NCI-H524 treated with DMSO at 0.1 percent for 48 hours (cell line): ENCODE measurements at regions not wholly inside any gene's neighbourhood (a gene's known extent, or its start where the extent isn't known, plus 50 kb on each side); places are given as distances from the start of the nearest gene placed in this dataset.

ENCODE experiments used
- DNase-seq: peaks from one replicate; lab custom pipeline; 2025; lab: John Stamatoyannopoulos, UW

DNA sequence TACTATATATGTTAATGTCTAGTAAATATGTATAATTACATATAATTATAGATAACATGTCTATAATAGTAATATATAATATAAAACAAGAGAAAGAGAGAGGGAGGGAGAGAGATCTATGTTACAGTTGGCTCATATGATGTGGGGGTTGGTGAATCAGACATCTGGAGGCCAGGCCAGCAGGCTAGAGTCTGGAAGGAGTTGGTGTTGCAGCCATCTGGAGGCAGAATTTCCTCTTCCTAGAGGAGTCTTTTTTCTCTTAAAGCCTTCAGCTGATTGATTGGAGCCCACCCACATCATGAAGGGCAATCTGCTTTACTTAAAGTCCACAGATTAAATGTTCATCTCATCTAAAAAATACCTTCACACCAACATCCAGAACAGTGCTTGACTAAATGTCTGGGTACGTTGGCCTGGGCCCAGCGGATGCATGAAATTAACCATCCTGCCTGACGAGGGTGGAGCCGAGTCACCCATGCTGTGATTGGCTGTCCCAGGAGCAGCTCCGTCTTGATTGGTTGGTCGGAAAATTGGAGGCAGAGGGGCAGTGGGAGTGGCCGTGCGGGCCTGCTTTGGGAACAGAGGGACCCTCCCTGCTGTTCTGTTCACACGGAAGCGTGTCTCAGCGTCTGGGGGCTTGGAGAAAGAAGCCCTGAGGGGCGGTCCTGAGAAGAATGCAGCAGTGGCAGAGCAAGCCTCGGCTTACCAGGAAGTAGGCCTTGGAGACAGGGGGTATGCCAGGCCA, 392.4 kb downstream of the QKI start:
- DNase-seq: peak; percentile 46

DNA sequence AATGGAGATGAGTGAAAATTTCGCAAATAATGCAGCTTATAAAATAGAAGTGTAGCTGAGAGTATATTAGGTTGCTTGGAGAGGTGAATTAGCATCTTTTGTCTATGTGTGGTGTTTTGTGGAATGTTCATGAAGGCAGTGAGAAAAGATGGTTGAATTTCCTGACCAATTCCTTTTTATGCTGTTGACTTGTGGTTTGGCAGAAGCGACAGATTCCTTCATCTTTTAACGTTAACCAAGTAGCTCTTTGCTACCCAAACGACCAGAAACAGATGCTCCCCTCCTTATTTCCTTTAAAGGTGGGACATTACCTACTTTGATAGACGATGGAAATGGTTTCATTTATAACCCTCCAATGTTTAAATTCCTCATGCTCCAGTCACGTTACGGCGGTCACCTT, 390.5 kb downstream of the QKI start:
- DNase-seq: no peak

DNA sequence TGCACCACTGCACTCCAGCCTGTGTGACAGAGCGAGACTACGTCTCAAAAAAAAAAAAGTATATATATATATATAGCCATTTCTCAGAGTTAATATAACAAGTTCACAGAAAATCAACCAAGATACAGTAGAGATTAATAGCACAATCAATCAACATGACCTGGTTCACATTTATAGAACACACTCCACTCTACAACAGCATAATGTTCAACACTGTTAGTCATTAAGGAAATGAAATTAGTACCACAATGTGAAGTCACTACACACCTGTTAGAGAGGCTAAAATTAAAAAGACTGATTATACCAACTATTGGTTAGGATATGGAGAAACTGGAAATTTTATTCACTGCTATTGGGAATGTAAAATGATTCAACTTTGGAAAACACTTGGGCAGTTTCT, 387.7 kb downstream of the QKI start:
- no peak for DNase-seq

DNA sequence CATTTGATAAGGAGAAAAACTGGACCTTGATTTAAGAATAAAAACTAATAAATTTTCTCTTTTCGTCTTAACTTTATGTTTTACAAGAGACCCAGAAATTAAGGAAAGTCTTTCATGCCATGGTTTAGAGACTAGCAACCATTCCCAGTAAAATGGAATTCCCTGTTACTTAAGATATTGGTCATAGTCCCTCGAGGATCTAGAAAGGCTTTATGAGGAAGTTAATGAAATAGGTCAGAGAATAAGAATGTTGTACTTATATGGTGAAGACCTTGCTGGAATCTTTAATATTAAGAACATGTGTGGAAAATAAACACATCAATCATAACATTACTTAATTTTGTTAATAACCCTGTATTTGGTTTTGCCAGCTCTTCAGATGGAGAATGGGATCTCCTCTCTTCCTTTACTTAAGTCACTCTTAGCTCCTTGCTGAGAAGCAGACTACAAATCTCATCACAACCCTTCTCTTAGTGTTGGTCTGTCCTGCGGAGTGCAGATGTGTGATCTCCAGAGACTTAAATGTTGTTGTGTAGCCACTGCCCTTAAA, 382.9 kb downstream of the QKI start:
- DNase-seq: no peak

DNA sequence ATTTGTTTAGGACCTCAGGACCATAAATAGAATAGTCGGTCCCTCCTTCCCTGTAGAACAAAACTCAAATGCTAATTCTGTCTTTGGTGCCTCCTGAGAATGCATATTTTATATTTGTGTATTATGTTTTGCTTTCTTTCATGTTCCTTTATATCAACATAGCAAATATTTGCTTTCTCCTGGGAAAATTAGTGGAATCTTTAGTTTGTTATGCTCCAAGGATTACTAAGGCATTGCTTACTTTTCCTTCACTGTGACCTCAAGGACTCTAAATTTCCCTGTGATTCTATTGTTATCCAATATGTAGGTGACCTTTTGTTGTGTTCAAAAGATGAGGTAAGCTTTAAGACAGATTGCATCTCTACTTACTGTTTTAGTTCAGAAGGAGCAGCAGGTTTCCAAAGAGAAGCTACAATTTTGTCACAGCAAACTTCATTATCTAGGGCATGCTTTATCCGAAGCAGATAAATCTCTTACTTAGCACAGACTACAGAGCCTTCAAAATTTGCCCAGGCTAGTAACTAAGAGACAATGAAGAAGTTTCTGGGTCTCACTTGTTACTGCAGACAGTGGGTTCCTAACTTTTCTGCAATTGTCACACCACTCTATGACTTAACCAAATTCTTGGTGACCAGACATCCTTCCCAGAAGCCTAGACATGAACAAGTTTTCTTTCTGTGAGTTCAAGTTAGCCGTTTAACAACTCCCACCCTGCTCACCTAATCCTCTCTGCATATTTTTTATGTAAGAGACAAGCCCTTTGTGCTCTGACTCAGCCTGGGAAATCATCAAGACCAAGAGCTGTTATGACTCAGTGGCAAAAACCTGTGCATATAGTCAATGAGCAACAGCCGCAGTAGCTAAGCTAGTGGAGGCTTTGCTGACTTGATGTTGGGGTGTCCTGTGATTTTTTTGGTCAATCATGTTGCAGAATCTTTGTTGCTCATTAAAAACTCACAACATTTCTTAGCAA, 378.8 kb downstream of the QKI start:
- DNase-seq: no peak

DNA sequence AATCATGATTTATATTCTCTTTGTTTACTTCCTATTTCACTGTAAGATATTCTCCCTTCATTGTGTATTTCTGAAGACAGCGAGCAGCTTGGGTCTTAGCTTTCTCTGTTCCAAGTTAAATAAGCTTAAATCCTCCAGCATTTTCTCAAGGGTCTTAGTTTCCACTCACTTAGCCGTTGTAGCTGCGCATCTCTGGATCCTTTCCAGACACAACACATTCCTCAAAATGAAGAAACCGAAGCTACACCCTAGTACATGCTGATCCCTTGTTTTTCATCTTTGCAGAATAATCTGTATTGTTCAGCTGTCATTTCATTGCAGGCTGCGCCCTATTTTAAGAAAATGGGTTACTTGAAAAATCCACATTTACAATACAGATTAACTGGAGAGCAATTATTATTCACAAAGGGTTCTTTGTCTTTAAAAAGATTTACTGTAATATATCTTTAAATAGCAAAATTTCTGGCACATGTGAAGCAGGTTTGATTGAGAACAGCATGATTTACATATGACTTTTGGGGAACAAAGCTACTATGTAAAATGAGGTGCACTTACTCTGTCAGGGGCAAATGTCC, 375.8 kb downstream of the QKI start:
- peak; percentile 54 for DNase-seq

DNA sequence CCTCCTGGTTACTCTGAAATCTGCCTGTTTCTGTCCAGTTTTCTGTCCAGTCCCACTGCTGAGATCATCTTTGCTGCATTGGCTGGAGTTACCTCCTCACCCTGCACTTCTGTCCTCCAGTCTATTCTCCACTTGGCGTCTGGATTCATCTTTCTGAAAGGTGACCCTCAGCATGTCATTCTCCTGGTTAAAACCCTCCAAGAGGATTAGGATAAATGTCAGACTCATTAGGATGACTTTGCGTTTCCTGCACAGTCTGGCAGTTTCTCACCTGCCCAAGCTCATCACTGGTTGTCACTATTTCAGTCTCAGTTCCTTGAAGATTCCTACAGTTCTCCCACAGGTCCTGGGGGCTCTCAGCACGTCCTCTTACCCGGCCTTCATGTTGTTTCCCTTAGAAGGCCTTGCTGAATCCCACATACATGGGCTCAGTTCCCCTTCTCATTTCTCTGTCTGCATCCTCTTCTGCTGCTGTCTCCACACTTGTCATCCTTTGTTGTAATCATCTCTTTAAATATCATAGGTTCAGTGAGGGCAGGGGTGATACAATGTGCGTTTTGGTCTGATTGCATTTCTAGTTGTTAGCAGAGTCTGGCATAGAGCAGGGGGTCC, 374.8 kb downstream of the QKI start:
- DNase-seq: peak; percentile 83

DNA sequence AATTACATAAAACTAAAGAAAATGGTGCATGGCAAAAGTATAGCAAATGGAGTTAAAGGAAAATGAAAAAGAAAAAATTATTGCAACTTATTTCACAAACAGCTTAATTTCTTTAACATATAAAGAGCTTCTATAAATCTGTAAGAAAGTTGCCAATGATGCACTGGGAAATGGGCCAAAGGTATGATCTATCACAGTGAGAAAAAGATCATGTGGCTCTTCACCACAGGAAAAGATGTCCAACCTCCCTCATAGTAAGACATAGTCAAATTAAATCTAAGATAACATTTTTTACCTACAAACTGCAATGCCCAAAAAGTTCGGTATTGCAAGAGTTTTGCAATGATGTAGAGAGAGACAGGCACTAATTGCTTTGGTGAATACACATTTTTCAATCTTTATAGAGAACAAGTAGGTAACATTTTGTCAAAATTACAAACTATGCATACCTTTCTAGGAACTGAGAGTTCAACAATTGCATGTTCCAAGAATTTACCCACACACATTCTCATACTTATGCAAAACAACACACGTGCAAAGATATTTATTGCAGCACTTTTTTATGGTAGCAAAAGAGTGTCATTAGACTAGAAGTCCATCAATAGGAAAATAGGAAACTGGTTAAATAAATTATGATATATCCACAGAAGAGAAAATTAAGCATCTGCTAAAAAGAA, 372.6 kb downstream of the QKI start:
- no peak for DNase-seq

DNA sequence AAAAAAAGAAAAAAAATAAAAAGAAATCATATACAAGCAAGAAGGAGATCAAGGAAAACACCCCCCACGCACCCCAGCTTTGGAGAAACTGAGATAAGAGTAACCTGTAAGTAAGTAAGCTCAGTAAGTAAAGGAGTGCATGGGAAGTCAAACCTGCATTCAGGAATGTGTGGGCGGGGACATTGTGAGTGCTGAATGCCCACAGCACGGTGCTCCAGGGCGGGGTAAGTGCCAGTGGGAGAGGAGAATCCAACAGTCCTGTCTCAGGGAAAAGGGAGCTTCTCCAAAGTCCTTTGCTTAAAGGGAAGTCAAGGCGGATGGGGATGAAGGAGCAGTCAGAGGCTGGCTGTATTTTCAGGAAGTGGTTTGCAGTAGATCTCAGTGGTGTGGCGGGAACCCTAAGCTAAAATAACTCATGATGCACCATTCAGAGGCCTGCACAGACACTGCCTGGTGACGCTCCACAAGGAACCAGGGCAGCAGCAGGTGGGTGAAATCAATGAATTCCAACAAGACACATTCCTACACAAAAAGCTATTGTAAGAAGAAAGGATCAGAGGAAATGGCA, 368.0 kb downstream of the QKI start:
- no peak for DNase-seq

DNA sequence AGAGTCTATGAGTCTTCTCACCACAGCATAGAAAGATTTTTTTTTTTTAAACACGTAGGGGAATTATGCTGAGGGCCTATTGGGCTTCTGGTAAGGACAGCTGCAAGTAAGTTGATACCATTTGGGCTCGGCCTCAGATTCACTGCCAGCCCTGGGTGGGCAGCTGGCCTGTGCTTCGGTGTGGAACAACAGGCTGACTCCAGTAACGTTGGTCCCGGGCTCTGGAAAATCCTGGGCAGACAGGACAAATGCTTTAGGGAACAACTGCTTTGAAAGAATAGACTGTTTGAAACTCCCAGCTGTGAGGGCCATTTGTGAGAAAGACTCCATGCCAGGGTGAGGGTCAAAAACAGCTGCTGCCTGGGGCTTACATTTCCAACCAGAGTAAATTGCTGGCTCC, 366.5 kb downstream of the QKI start:
- DNase-seq: peak; percentile 96

DNA sequence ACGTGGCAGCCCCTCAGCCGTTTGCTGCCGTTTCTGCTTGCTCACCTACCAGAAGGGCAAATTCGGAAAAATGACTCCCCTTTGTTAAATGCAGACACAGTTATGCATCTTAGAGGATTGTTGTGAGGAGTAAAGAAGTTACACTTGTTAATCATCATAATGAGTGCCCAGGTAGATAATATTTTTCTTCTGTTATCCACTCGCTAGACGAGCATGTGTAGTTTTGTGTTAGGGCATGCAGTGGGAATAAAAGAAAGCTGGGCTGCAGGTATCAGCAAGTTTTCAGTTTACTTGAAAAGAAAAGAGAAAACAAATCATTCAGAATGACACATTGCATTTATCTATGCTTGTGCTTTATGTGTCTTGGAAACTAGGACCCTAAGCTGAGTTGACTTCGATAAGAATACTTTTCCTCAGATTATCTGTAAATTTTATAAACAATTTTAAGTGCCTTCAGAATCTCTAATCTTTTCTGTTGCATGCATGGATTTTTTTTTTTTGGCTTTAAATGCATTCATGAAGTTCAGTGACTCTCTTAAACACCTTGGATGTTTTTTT, 365.3 kb downstream of the QKI start:
- DNase-seq: no peak

DNA sequence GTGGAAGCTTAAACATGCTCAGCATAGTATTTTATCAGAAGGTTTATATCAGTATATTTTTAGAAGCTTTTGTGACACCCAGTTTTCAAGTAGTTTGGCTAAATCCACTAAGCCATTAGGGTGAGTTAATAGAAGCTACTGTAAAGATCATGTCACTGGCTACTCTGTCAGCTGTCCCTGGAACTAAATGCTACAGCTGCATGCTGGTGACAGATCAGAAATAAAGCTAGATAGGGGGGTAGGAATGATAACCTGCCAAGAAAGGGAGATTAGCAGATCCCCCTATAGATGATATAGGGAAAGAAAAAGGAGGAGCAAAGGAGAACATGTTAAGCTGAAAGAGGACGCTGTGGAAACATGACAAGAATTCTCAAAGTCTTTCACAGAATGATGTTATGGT, 363.2 kb downstream of the QKI start:
- no peak for DNase-seq

DNA sequence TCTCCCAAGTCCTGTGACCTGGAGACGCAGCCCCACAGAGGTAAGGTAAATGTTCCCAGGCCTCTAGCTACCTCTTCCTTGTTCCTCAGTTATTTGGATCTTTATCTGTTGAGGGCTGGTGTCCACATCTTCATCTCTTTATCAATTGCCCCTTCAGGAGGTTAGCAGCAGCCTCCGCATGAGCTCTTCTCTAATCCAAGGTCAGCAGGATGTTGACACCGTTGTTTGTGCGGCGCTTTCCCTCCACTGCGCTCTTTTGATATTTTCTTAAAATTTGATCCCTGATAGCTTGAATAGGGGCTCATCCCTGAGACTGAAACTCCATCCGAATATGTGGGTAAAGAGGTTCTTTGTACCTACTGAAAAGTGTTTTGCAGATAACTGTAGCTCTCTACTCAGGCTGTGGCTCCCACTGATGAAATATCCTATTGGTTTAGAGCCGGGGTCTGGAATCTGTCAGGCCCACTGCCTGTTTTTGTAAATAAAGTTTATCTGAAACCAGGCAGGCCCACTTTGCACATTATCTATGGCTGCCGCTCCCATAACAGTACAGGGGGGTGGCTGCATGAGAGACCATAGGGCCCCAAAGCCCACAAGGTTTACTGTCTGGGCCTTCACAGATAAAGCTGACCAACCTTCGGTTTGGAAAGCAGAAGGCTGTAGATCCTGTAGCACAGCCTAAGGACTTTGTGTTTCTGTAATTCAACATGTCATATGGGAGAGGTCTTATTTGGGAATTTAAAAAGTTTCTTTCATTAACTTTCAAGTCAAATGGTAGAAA, 362.6 kb downstream of the QKI start:
- DNase-seq: no peak

DNA sequence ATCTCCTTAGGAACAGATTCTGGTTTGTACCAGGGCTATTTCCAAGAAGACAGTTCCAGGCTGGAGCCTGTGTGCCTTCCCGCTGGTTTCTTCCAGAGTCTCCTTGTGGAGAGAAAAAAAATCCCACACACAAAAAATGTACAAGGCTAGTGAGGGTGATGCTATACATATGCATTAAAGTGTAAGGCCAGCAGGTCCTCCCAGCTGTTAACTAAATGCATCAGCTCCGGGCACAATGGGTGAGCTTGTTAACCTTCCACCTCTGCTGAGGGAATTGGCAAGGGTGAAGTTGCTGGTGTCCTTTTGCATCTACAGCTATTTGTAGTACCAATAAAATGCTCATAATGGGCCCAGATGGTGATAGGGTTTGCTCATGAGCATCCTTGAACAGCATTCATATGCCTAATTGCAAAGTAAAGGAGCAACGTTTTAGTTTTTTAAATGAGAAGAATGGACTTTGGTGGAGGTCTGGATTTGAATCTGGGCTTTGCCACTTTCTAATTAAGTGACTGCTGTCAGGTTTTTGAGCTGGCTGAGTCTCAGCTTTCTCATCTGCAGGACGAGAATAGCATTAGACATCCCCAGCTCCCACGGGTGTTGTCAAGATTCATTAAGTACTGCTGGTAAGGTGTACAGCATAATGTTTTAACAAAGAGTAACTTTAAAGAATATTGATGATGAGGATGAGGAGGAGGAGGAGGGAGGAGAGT, 361.8 kb downstream of the QKI start:
- DNase-seq: peak; percentile 43

DNA sequence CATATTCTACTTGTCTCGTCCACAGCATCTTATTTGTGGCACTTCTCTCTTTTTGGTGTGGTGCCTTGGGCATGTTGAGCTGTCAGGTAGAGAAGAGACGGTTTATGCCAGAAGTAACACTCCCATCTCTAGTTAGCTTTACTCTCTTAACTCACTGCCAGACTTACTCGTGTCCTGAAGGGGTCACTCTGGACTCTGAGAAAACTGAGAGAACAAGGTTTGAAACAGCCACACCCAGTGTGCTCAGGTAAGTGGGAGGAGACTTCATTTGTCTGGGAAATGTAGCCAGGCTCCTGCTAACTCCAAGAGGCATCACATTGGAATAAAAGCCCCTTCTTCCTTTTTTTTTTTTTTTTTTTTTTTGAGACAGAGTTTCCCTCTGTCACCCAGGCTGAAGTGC, 360.8 kb downstream of the QKI start:
- no peak for DNase-seq

DNA sequence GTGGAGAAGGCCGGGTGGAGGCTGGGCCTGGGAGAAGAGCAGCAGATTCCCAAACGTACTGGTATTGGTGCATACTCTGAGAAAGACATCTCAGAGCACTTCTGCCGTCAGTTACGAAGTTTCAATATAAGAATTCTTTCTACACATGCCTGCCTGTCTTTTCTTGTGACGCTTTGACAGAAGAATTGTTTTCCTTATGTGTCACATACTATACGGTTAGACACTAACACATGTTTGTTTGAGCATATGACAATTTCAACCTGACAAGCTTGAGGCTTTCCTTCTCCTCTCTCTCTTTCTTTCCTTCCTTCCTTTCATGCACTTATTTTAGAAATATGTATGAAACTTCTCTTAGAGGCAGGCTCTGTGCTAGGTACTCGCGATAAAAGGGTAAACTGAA, 360.0 kb downstream of the QKI start:
- DNase-seq: no peak

DNA sequence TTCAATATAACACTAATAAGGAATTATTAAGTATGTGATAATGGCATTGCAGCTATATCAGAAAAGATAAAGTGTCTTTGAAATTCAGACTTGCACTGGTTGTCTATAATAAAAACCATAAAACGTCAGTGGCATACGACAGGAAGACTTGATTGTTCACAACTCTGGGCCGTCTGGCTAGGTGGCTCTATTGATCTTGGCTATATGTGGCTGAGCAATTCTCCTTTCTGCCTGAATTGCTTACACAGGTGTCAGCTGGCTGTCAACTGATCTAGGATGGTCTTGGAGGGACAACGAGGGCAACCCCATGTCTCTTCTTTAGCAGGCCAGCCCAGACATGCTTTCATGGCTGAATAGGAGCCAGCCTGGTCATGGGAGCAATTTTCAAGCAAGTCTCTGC, 359.1 kb downstream of the QKI start:
- DNase-seq: no peak

DNA sequence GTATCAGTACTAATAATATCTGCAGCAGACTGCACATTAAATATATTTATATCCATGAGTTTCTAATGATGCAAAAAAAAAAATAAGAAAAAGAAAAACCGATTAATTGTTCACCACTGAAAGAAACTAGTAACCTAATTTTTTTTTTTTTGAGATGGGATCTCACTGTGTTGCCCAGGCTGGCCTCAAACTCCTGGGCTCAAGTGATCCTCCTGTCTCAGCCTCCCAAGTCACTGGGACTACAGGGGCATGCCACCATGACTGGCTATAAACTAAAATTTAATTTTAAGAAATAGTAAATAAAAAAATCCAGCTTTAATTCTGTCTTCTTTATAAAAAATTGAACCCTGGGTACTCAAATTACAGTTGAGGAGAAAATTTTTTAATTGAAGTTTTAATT, 358.2 kb downstream of the QKI start:
- DNase-seq: no peak

DNA sequence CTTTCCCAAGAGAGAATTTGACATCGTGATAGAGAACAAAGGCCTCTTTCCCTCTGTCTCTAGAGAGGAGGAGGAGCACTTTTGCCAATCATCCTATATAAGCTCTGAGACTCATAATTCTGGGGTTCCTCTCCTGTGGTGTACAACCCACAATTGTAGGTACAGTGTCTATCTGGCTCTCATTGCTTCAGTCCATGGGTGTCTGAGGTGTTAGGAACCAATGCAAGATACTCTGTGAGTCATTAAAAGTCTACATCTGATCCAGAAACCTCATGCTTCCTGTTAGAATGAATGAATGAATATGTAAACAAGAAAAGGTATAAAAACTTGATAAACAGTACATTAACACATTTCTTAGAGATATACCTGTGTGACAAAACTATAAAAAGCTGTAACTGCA, 356.7 kb downstream of the QKI start:
- DNase-seq: no peak

DNA sequence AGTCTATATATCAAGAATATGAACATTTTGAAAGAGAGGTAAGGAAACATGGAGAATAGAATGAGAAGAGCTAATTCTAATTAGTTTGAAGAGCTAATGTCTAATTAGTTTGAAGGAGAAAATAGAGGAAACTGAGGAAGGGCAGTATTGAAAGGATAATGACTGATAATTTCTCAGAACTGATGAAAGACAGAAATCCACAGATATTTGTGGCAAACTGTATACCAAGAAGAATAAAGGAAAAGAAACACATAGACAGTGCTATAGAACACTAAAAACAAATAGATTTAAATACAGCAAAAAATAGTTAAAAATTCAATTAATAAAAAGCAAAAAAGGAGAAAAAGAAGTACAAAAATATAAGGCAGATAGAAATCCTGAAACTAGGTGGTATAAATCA, 354.4 kb downstream of the QKI start:
- DNase-seq: no peak
